Fibroblast of lung (primary cell): ENCODE measurements at regions not wholly inside any gene's neighbourhood (a gene's known extent, or its start where the extent isn't known, plus 50 kb on each side); places are given as distances from the start of the nearest gene placed in this dataset.

Source experiments
- DNase-seq, 2 donors: peaks; one replicate each; pipeline versions ENCODE4 v3.0.0 to v3.0.0-alpha.2; 2010; ENCODE audit warnings: low read depth in 2 of 2
- H2AFZ ChIP-seq: 2 replicates; pipeline ENCODE4 v1.5.1; 2012; ENCODE audit warnings: low read length, control low read depth, inconsistent platforms
- H3K27ac ChIP-seq: 2 replicates; pipeline ENCODE4 v1.5.1; 2011; ENCODE audit warnings: low read length, control low read depth; ENCODE audit not compliant: insufficient read depth
- H3K27me3 ChIP-seq: 2 replicates; pipeline ENCODE4 v1.5.1; 2011; ENCODE audit warnings: mild to moderate bottlenecking, low read length; ENCODE audit not compliant: control insufficient read depth, insufficient read depth
- H3K36me3 ChIP-seq: 2 replicates; pipeline ENCODE4 v1.5.1; 2011; ENCODE audit warnings: low read length; ENCODE audit not compliant: control insufficient read depth, insufficient read depth
- H3K4me1 ChIP-seq: 2 replicates; pipeline ENCODE4 v1.5.1; 2011; ENCODE audit warnings: low read length; ENCODE audit not compliant: control insufficient read depth, insufficient read depth; ENCODE audit errors: extremely low read depth
- H3K4me2 ChIP-seq: 2 replicates; pipeline ENCODE4 v1.5.1; 2011; ENCODE audit warnings: low read length, control low read depth; ENCODE audit not compliant: insufficient read depth; ENCODE audit errors: extremely low read depth
- H3K4me3 ChIP-seq, 4 experiments: fragments of 200-600 bp in 1 of 4; sonication (generic) in 1 of 4; replicated peaks in 1 of 4; 2 replicates each; pipeline ENCODE4 v1.5.1; 2011 to 2016; ENCODE audit warnings: low read length in 4 of 4, low read depth in 3 of 4, mild to moderate bottlenecking in 3 of 4, control low read depth in 2 of 4, inconsistent platforms in 1 of 4, mixed read lengths in 1 of 4; ENCODE audit not compliant: insufficient read depth in 1 of 4; ENCODE audit errors: control extremely low read depth in 1 of 4
- H3K79me2 ChIP-seq: 2 replicates; pipeline ENCODE4 v1.5.1; 2012; ENCODE audit warnings: mild to moderate bottlenecking, low read length, inconsistent platforms; ENCODE audit not compliant: control insufficient read depth, insufficient read depth
- H3K9ac ChIP-seq: 2 replicates; pipeline ENCODE4 v1.5.1; 2011; ENCODE audit warnings: mild to moderate bottlenecking, low read length, control low read depth; ENCODE audit not compliant: insufficient read depth
- H3K9me3 ChIP-seq: 2 replicates; pipeline ENCODE4 v1.5.1; 2012; ENCODE audit warnings: low read depth, low read length; ENCODE audit not compliant: control insufficient read depth, insufficient read depth
- H4K20me1 ChIP-seq: 2 replicates; pipeline ENCODE4 v1.5.1; 2011; ENCODE audit warnings: low read length; ENCODE audit not compliant: control insufficient read depth, insufficient read depth; ENCODE audit errors: extremely low read depth
- CTCF ChIP-seq, 2 donors: IDR thresholded peaks in 1 of 2; conservative IDR thresholded peaks in 1 of 2; 1 replicate in 1 of 2; 2 replicates in 1 of 2; pipeline ENCODE4 v1.5.1; 2011 to 2012; ENCODE audit warnings: low read length in 2 of 2, control low read depth in 1 of 2, inconsistent platforms in 1 of 2, low read depth in 1 of 2, mild to moderate bottlenecking in 1 of 2
- EZH2 ChIP-seq: IDR thresholded peaks from 2 replicates; pipeline ENCODE4 v1.5.1; 2012; ENCODE audit warnings: low read length, control low read depth, mild to moderate bottlenecking; ENCODE audit errors: missing control alignments

GRCh38 chr15:38010395-38010794 is 76.0 kb downstream of the TMCO5A start:
- TF ChIP-seq CTCF (conservative IDR thresholded peaks at IDR 0.05 in 1 of 2, IDR thresholded peaks at IDR 0.05 in 1 of 2; ENCODE audit: low read depth in 1 of 2, low read length in 2 of 2), result peak; percentile 6 to 25
- TF ChIP-seq EZH2, result no peak
- peak; percentile 27 to 29 for DNase-seq

DNA sequence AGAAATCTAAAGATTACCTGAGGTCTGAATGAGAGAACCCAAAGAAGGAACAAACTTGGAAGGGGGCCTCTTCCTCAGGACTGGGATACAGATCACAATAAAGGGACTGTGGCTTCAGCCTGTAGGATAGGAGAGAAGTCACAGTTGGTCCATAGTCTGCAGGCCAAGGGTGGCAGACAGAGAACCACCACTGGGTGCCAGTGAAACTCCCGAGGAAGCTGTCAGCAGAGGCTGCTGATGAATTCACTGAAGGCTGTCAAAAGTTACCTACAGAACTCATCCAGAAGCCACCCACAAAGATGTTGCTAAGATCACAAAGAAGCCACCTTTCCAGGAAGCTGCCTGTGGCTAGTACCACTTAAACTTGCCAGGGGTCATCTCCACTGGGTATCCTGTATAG is 78.5 kb downstream of the TMCO5A start:
- no peak for DNase-seq
- Histone ChIP-seq H2AFZ (no peak overlapping the region), H3K79me2 (no peaks in the 10 kb centered on the region), H3K27me3 (no peaks in the 10 kb centered on the region), H4K20me1 (no peaks in the 10 kb centered on the region), H3K9me3 (no peaks in the 10 kb centered on the region), H3K27ac (no peak overlapping the region), H3K9ac (no peak overlapping the region), H3K4me2 (no peak overlapping the region), H3K4me1 (no peaks in the 10 kb centered on the region), H3K36me3 (no peaks in the 10 kb centered on the region), H3K4me3 (no peak overlapping the region)
- TF ChIP-seq EZH2 (no peak), CTCF (conservative IDR thresholded peaks at IDR 0.05 in 1 of 2, IDR thresholded peaks at IDR 0.05 in 1 of 2; ENCODE audit: low read depth in 1 of 2, low read length in 2 of 2) (no peak)

More at GRCh38 chr15:38010395-38010794, 76.0 kb downstream of the TMCO5A start:
- no peak overlapping the region for H3K4me3 ChIP-seq
- no peak overlapping the region for H3K27ac ChIP-seq
- no peaks in the 10 kb centered on the region for H3K27me3 ChIP-seq
- H2AFZ ChIP-seq, result no peak overlapping the region
- no peaks in the 10 kb centered on the region for H3K4me1 ChIP-seq
- H3K79me2 ChIP-seq, result no peaks in the 10 kb centered on the region
- no peak overlapping the region for H3K9ac ChIP-seq
- H4K20me1 ChIP-seq, result no peaks in the 10 kb centered on the region
- no peaks in the 10 kb centered on the region for H3K9me3 ChIP-seq
- no peak overlapping the region for H3K4me2 ChIP-seq
- no peaks in the 10 kb centered on the region for H3K36me3 ChIP-seq

DNA sequence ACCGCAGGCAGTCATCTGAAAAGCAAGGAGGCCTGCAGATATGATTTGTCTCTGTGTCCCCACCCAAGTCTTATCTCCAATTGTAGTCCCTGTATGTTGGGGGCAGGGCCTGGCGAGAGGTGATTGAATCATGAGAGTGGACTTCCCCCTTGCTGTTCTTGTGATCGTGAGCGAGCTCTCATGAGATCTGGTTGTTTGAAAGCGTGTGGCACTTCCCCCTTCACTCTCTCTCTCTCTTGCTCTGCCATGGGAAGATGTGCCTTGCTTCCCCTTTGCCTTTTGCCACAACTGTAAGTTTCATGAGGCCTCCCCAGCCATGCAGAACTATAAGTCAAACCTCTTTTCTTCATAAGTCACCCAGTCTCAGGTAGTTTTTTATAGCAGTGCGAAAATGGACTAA is 83.3 kb downstream of the TMCO5A start:
- Histone ChIP-seq H3K36me3 (no peaks in the 10 kb centered on the region), H3K79me2 (no peaks in the 10 kb centered on the region), H3K4me1 (no peaks in the 10 kb centered on the region), H3K27ac (no peak overlapping the region), H2AFZ (no peak overlapping the region), H3K9me3 (no peaks in the 10 kb centered on the region), H3K9ac (no peak overlapping the region), H3K27me3 (no peaks in the 10 kb centered on the region), H3K4me2 (no peak overlapping the region), H4K20me1 (no peaks in the 10 kb centered on the region), H3K4me3 (no peak overlapping the region)
- DNase-seq, result no peak
- TF ChIP-seq CTCF (conservative IDR thresholded peaks at IDR 0.05 in 1 of 2, IDR thresholded peaks at IDR 0.05 in 1 of 2; ENCODE audit: low read depth in 1 of 2, low read length in 2 of 2) (no peak), EZH2 (no peak)
